ENCODE measurements at regions not wholly inside any gene's neighbourhood (a gene's known extent, or its start where the extent isn't known, plus 50 kb on each side); places are given as distances from the start of the nearest gene placed in this dataset.

GRCh38 chr6:164379795-164380194 is 929.6 kb downstream of the C6orf118 start:
- TF ChIP-seq, protein P1, sequence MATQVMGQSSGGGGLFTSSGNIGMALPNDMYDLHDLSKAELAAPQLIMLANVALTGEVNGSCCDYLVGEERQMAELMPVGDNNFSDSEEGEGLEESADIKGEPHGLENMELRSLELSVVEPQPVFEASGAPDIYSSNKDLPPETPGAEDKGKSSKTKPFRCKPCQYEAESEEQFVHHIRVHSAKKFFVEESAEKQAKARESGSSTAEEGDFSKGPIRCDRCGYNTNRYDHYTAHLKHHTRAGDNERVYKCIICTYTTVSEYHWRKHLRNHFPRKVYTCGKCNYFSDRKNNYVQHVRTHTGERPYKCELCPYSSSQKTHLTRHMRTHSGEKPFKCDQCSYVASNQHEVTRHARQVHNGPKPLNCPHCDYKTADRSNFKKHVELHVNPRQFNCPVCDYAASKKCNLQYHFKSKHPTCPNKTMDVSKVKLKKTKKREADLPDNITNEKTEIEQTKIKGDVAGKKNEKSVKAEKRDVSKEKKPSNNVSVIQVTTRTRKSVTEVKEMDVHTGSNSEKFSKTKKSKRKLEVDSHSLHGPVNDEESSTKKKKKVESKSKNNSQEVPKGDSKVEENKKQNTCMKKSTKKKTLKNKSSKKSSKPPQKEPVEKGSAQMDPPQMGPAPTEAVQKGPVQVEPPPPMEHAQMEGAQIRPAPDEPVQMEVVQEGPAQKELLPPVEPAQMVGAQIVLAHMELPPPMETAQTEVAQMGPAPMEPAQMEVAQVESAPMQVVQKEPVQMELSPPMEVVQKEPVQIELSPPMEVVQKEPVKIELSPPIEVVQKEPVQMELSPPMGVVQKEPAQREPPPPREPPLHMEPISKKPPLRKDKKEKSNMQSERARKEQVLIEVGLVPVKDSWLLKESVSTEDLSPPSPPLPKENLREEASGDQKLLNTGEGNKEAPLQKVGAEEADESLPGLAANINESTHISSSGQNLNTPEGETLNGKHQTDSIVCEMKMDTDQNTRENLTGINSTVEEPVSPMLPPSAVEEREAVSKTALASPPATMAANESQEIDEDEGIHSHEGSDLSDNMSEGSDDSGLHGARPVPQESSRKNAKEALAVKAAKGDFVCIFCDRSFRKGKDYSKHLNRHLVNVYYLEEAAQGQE (IDR thresholded peaks at IDR 0.05; ENCODE audit: low read depth) = no peak
- TF ChIP-seq EGR1 (IDR thresholded peaks at IDR 0.05) (no peak), EP300 (IDR thresholded peaks at IDR 0.05; ENCODE audit: borderline replicate concordance) (no peak)
